SK-N-SH treated with all-trans-retinoic acid at 6 μM for 48 hours (cell line): ENCODE measurements at regions not wholly inside any gene's neighbourhood (a gene's known extent, or its start where the extent isn't known, plus 50 kb on each side); places are given as distances from the start of the nearest gene placed in this dataset.

Experiments used
- ARNTL ChIP-seq: fragments of 450-650 bp; formaldehyde crosslinking; IDR thresholded peaks from 2 replicates; pipeline ENCODE4 v1.5.0; 2020; ENCODE audit warnings: low read depth, mild to moderate bottlenecking, moderate library complexity, borderline replicate concordance
- CSDC2 ChIP-seq: fragments of 250-450 bp; sonication (Bioruptor Pico); IDR thresholded peaks from 2 replicates; pipeline ENCODE4 v1.5.0; 2020; ENCODE audit warnings: mild to moderate bottlenecking, moderate library complexity
- OSR1 ChIP-seq: fragments of 250-450 bp; sonication (Bioruptor Pico); IDR thresholded peaks from 2 replicates; pipeline ENCODE4 v1.8.0; 2022; ENCODE audit warnings: moderate library complexity, mild to moderate bottlenecking, inconsistent platforms
- SNAI2 ChIP-seq: fragments of 250-450 bp; sonication (Bioruptor Pico); IDR thresholded peaks from 2 replicates; pipeline ENCODE4 v1.5.0; 2020; ENCODE audit warnings: mild to moderate bottlenecking, moderate library complexity
- ZFP3 ChIP-seq: fragments of 250-450 bp; sonication (Bioruptor Pico); IDR thresholded peaks from 2 replicates; pipeline ENCODE4 v1.5.0; 2020; ENCODE audit warnings: mild to moderate bottlenecking, moderate library complexity
- ZNF70 ChIP-seq: fragments of 450-650 bp; formaldehyde crosslinking; IDR thresholded peaks from 2 replicates; pipeline ENCODE4 v1.5.0; 2020; ENCODE audit warnings: mild to moderate bottlenecking, moderate library complexity

DNA sequence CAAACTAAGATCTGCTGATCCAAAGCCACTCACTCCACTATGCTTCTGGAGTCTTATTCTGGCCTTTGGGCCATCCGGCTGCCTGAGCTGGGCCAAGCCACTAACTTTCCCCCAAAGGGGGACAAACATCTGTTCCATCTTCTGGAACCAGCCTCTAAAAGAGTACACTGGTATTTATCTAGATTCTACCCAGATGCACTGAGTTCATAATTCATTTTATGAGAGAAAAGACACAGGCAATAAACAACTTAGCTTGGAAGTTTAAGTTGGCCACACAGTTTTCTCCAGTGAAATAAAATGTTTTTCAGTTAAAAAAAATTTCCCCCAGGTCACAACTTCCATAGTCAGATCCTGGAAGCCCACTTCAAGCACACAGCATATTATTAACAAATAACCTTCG lies 80.1 kb upstream of the ARHGEF3 start:
- no peak for TF ChIP-seq ZFP3 (CRISPR knock-in tag)
- no peak for TF ChIP-seq CSDC2
- no peak for TF ChIP-seq SNAI2 (CRISPR knock-in tag)
- TF ChIP-seq OSR1 (CRISPR knock-in tag): no peak
- TF ChIP-seq ARNTL (CRISPR knock-in tag): no peak
- TF ChIP-seq ZNF70 (CRISPR knock-in tag): no peak
